ENCODE measurements at regions not wholly inside any gene's neighbourhood (a gene's known extent, or its start where the extent isn't known, plus 50 kb on each side); places are given as distances from the start of the nearest gene placed in this dataset.

- no peak for TF ChIP-seq FOXM1 (IDR thresholded peaks at IDR 0.05; ENCODE audit: borderline replicate concordance)
- no peak for TF ChIP-seq CTBP1 (IDR thresholded peaks at IDR 0.05; ENCODE audit: borderline replicate concordance)
- no peak for TF ChIP-seq SUZ12 (IDR thresholded peaks at IDR 0.05)
- no peak for TF ChIP-seq L3MBTL2 (conservative IDR thresholded peaks at IDR 0.05)
- TF ChIP-seq TARDBP (IDR thresholded peaks at IDR 0.05) = no peak
- TF ChIP-seq ZNF384 (IDR thresholded peaks at IDR 0.05) = no peak
- no peak for TF ChIP-seq SP1 (IDR thresholded peaks at IDR 0.05)
- TF ChIP-seq FOXK2 (IDR thresholded peaks at IDR 0.05) = no peak
- TF ChIP-seq ARNT (IDR thresholded peaks at IDR 0.05) = no peak
- TF ChIP-seq PKNOX1 (IDR thresholded peaks at IDR 0.05) = no peak
- TF ChIP-seq BHLHE40 (IDR thresholded peaks at IDR 0.05; ENCODE audit: borderline replicate concordance) = no peak
- no peak for TF ChIP-seq LEF1 (IDR thresholded peaks at IDR 0.05; ENCODE audit: borderline replicate concordance)
- TF ChIP-seq HDGF (IDR thresholded peaks at IDR 0.05; ENCODE audit: borderline replicate concordance) = no peak
- TF ChIP-seq NFRKB (IDR thresholded peaks at IDR 0.05) = no peak
These were observed 73.6 kb upstream of the RTN4 start for GRCh38 chr2:55123851-55124269.

Data from HEK293T (cell line).